PC-3 (cell line): ENCODE measurements at regions not wholly inside any gene's neighbourhood (a gene's known extent, or its start where the extent isn't known, plus 50 kb on each side); places are given as distances from the start of the nearest gene placed in this dataset.

Experiments
- ATAC-seq: fragments of 200-7000 bp; cut with Tn5 transposase; 2 replicates; pipeline ENCODE4 v1.9.1; 2020; ENCODE audit warnings: mild to moderate bottlenecking, moderate library complexity
- BruUV-seq: library from RNA; stranded (reverse); fragments of 400-500 nt; replicated peaks from 2 replicates; lab custom pipeline; 2021; lab: Mats Ljungman, UMichigan
- CTCF ChIA-PET: fragments of 300-600 bp; sonication (Branson Sonifier 250); formaldehyde crosslinking; loops from one replicate; lab custom pipeline; 2022; ENCODE audit warnings: antibody characterized with exemption; lab: Charles Lee
- POLR2A ChIA-PET: fragments of 300-600 bp; sonication (Branson Sonifier 250); formaldehyde crosslinking; loops from one replicate; lab custom pipeline; 2022; ENCODE audit warnings: antibody characterized with exemption; ENCODE audit not compliant: unreplicated experiment; lab: Charles Lee
- DNase-seq: peaks from one replicate; pipeline ENCODE4 v3.0.0-alpha.2; 2015
- H2AFZ ChIP-seq: fragments of 300-600 bp; sonication (generic); 2 replicates; pipeline ENCODE4 v1.6.0; 2016; ENCODE audit warnings: antibody characterized with exemption, low read length
- H3F3A ChIP-seq: fragments of 300-600 bp; sonication (generic); one replicate; pipeline ENCODE4 v1.6.0; 2017; ENCODE audit warnings: antibody characterized with exemption, low read length, control low read depth, mild to moderate bottlenecking; ENCODE audit not compliant: unreplicated experiment
- H3K27ac ChIP-seq: fragments of 300-600 bp; sonication (generic); 2 replicates; pipeline ENCODE4 v1.5.1; 2016; ENCODE audit warnings: mild to moderate bottlenecking, low read length
- H3K27me3 ChIP-seq: fragments of 300-600 bp; sonication (generic); 2 replicates; pipeline ENCODE4 v1.6.1; 2016; ENCODE audit warnings: low read length, mixed read lengths
- H3K36me3 ChIP-seq: fragments of 300-600 bp; sonication (generic); 2 replicates; pipeline ENCODE4 v1.6.1; 2016; ENCODE audit warnings: low read depth, mixed run types, low read length, mixed read lengths
- H3K4me1 ChIP-seq: fragments of 300-600 bp; sonication (generic); 2 replicates; pipeline ENCODE4 v1.5.1; 2016; ENCODE audit warnings: low read length; ENCODE audit not compliant: insufficient read depth
- H3K4me2 ChIP-seq: fragments of 300-600 bp; sonication (generic); 2 replicates; pipeline ENCODE4 v1.6.0; 2016; ENCODE audit warnings: low read length
- H3K4me3 ChIP-seq: fragments of 300-600 bp; sonication (generic); 2 replicates; pipeline ENCODE4 v1.5.1; 2016; ENCODE audit warnings: mild to moderate bottlenecking, low read length, mixed read lengths
- H3K79me2 ChIP-seq: fragments of 300-600 bp; sonication (generic); 2 replicates; pipeline ENCODE4 v1.6.1; 2017; ENCODE audit warnings: low read length, mixed read lengths
- H3K9ac ChIP-seq: fragments of 300-600 bp; sonication (generic); 2 replicates; pipeline ENCODE4 v1.6.0; 2016; ENCODE audit warnings: mild to moderate bottlenecking, low read length
- H3K9me2 ChIP-seq: fragments of 300-600 bp; sonication (generic); replicated peaks from 2 replicates; pipeline ENCODE4 v1.6.1; 2016; ENCODE audit warnings: mixed run types, low read length, mixed read lengths
- H3K9me3 ChIP-seq: fragments of 300-600 bp; sonication (generic); 2 replicates; pipeline ENCODE4 v1.6.1; 2016; ENCODE audit warnings: low read length, mixed read lengths
- H4K20me1 ChIP-seq: fragments of 300-600 bp; sonication (generic); 2 replicates; pipeline ENCODE4 v1.6.1; 2016; ENCODE audit warnings: low read length, mixed read lengths
- CTCF ChIP-seq: fragments of 300-600 bp; sonication (generic); conservative IDR thresholded peaks from 2 replicates; pipeline ENCODE4 v1.5.1; 2017; ENCODE audit warnings: antibody characterized with exemption, low read depth, mild to moderate bottlenecking, low read length
- EZH2 ChIP-seq: fragments of 300-600 bp; sonication (generic); IDR thresholded peaks from one replicate; pipeline ENCODE4 v1.6.1; 2017; ENCODE audit warnings: antibody characterized with exemption, mild to moderate bottlenecking, low read length; ENCODE audit not compliant: unreplicated experiment
- EZH2phosphoT487 ChIP-seq: fragments of 300-600 bp; sonication (generic); IDR thresholded peaks from 2 replicates; pipeline ENCODE4 v1.6.1; 2018; ENCODE audit warnings: mild to moderate bottlenecking, antibody characterized with exemption, low read length, borderline replicate concordance
- intact Hi-C: fragments of 100-400 bp; cut with micrococcal nuclease; formaldehyde crosslinking; loops from 2 replicates; pipeline ENCODE4 v1.9.0; 2023

GRCh38 chrX:6904156-6904555 is 243.4 kb upstream of the STS start:
- BruUV-seq, result no TSS peak
- H3K4me2 ChIP-seq, result no peak overlapping the region
- no peaks in the 10 kb centered on the region for H3K4me1 ChIP-seq
- H3K9me3 ChIP-seq, result no peaks in the 10 kb centered on the region
- no peak overlapping the region for H3K4me3 ChIP-seq
- H3K27ac ChIP-seq, result no peak overlapping the region
- H3K36me3 ChIP-seq, result no peaks in the 10 kb centered on the region
- CTCF ChIA-PET, result no interaction called here
- H2AFZ ChIP-seq, result no peak overlapping the region
- ATAC-seq, result no peak
- no peaks in the 10 kb centered on the region for H3K9me2 ChIP-seq
- H4K20me1 ChIP-seq, result no peaks in the 10 kb centered on the region
- no peaks in the 10 kb centered on the region for H3K27me3 ChIP-seq
- intact Hi-C loops, result no loop called here
- DNase-seq, result no peak
- POLR2A ChIA-PET, result no interaction called here
- H3K79me2 ChIP-seq, result no peaks in the 10 kb centered on the region
- H3F3A ChIP-seq, result no peaks in the 10 kb centered on the region
- H3K9ac ChIP-seq, result no peak overlapping the region
- TF ChIP-seq EZH2 (no peak), EZH2phosphoT487 (no peak), CTCF (no peak)

GRCh38 chrX:6898371-6898770 is 249.1 kb upstream of the STS start:
- ChIA-PET CTCF (no interaction called here), POLR2A (interaction anchor here (0.7 kb wide), 1 partner anchor 1510 kb away, joined by 4 read pairs; no protein-coding TSS in a partner anchor)
- TF ChIP-seq EZH2phosphoT487 (no peak), EZH2 (no peak), CTCF (no peak)
- no peaks in the 10 kb centered on the region for H3K9me3 ChIP-seq
- H3K4me3 ChIP-seq, result no peak overlapping the region
- H3K4me1 ChIP-seq, result no peaks in the 10 kb centered on the region
- no peak overlapping the region for H3K9ac ChIP-seq
- no peaks in the 10 kb centered on the region for H3K36me3 ChIP-seq
- no peaks in the 10 kb centered on the region for H3F3A ChIP-seq
- H3K79me2 ChIP-seq, result no peaks in the 10 kb centered on the region
- no peaks in the 10 kb centered on the region for H3K9me2 ChIP-seq
- H2AFZ ChIP-seq, result no peak overlapping the region
- no peaks in the 10 kb centered on the region for H4K20me1 ChIP-seq
- BruUV-seq, result no TSS peak
- ATAC-seq (no peak), DNase-seq (no peak)
- no peak overlapping the region for H3K4me2 ChIP-seq
- H3K27ac ChIP-seq, result no peak overlapping the region
- intact Hi-C loops, result no loop called here
- no peaks in the 10 kb centered on the region for H3K27me3 ChIP-seq

- Histone ChIP-seq H3K36me3 (no peaks in the 10 kb centered on the region), H3K9me2 (no peaks in the 10 kb centered on the region), H3K9me3 (no peaks in the 10 kb centered on the region), H3K27me3 (no peaks in the 10 kb centered on the region), H4K20me1 (no peaks in the 10 kb centered on the region), H3K9ac (no peak overlapping the region), H3K79me2 (no peaks in the 10 kb centered on the region), H3K4me3 (no peak overlapping the region), H3K4me2 (no peak overlapping the region), H3K27ac (no peak overlapping the region), H3F3A (no peaks in the 10 kb centered on the region), H2AFZ (no peak overlapping the region), H3K4me1 (no peaks in the 10 kb centered on the region)
- TF ChIP-seq CTCF, result no peak
- TF ChIP-seq EZH2phosphoT487, result no peak
- TF ChIP-seq EZH2, result no peak
- BruUV-seq, result no TSS peak
- intact Hi-C loops, result no loop called here
- ChIA-PET CTCF (no interaction called here), POLR2A (no interaction called here)
- DNase-seq (no peak), ATAC-seq (no peak)
Measured at GRCh38 chrX:6891404-6891803, 256.1 kb upstream of the STS start.
